Ovary (tissue), 7 donors: ENCODE measurements at regions not wholly inside any gene's neighbourhood (a gene's known extent, or its start where the extent isn't known, plus 50 kb on each side); places are given as distances from the start of the nearest gene placed in this dataset.

Experiments
- DNase-seq, 5 donors: peaks; one replicate each; pipeline ENCODE4 v3.0.0-alpha.2; 2019 to 2020
- H3K27ac ChIP-seq, 2 donors: fragments of 200-600 bp; one replicate each; pipeline versions ENCODE4 v1.5.1 to v1.8.0; 2019 to 2022
- H3K27me3 ChIP-seq: fragments of 200-600 bp; one replicate; pipeline ENCODE4 v1.8.0; 2022
- H3K36me3 ChIP-seq: fragments of 200-600 bp; sonication (generic); one replicate; pipeline ENCODE4 v1.5.1; 2019
- H3K4me1 ChIP-seq: one replicate; pipeline ENCODE4 v1.8.1; 2013; ENCODE audit warnings: mild to moderate bottlenecking, moderate library complexity; ENCODE audit not compliant: insufficient read depth
- H3K4me3 ChIP-seq: fragments of 200-600 bp; sonication (generic); one replicate; pipeline ENCODE4 v1.5.1; 2017
- H3K9me3 ChIP-seq, 2 donors: fragments of 200-600 bp in 1 of 2; sonication (generic) in 1 of 2; one replicate each; pipeline versions ENCODE4 v1.5.1 to v1.8.1; 2013 to 2019; ENCODE audit warnings: mild to moderate bottlenecking in 1 of 2, moderate library complexity in 1 of 2
- CTCF ChIP-seq, 3 donors: fragments of 450-650 bp in 2 of 3; fragments of 200-600 bp in 1 of 3; IDR thresholded peaks; one replicate each; pipeline versions ENCODE4 v1.5.1 to v1.8.0; 2016 to 2022; ENCODE audit warnings: antibody characterized with exemption in 3 of 3, mild to moderate bottlenecking in 1 of 3
- EP300 ChIP-seq: sonication (generic); formaldehyde crosslinking; IDR thresholded peaks from one replicate; pipeline ENCODE4 v1.6.1; 2017; ENCODE audit warnings: antibody characterized with exemption
- POLR2A ChIP-seq: fragments of 450-650 bp; IDR thresholded peaks from one replicate; pipeline ENCODE4 v1.6.1; 2017; ENCODE audit warnings: antibody characterized with exemption, mild to moderate bottlenecking, moderate library complexity
- WGBS, 3 donors: extraction: QIAGEN DNeasy Blood & Tissue Kit in 1 of 3; methylation state at CpG; one replicate each; pipeline versions ENCODE4 v1.1.5 to v1.1.7; 2013 to 2017; 5-methylcytosine and 5-hydroxymethylcytosine counted together
- intact Hi-C, 4 donors: fragments of 100-400 bp; cut with DNase I; formaldehyde crosslinking; loops; one replicate each; pipeline versions ENCODE4 v1.11.0 to v1.15.1; 2022 to 2023
- donor health status: DM: no; HTN: no; CAD: no; lungs with moderate emphysema.
- donor health status: DM: no; HTN: no; CAD: no.
- donor health status: Bipolar disorder and iron deficiency.
- donor health status: DM: no; HTN: no; CAD: no.
- donor health status: DM: yes; HTN: yes; CAD: no.

GRCh38 chr2:212871597-212871996 lies 279.8 kb downstream of the IKZF2 start:
- H3K9me3 ChIP-seq = no peaks in the 10 kb centered on the region
- DNase-seq = no peak
- H3K36me3 ChIP-seq = no peaks in the 10 kb centered on the region
- no peak overlapping the region for H3K4me3 ChIP-seq
- TF ChIP-seq EP300 (no peak), POLR2A (no peak), CTCF (IDR thresholded peaks at IDR 0.05) (no peak)
- no peaks in the 10 kb centered on the region for H3K27me3 ChIP-seq
- no peak overlapping the region for H3K27ac ChIP-seq
- H3K4me1 ChIP-seq = no peaks in the 10 kb centered on the region
- intact Hi-C loops = no loop called here

- intact Hi-C loops = no loop called here
- Histone ChIP-seq H3K27me3 (no peaks in the 10 kb centered on the region), H3K4me3 (no peak overlapping the region), H3K36me3 (no peaks in the 10 kb centered on the region), H3K4me1 (no peaks in the 10 kb centered on the region), H3K9me3 (no peaks in the 10 kb centered on the region), H3K27ac (no peak overlapping the region)
- WGBS, 3 donors = 88% methylated on average over 2 of the region's 2 CpGs
- TF ChIP-seq CTCF (IDR thresholded peaks at IDR 0.05) (no peak), EP300 (no peak), POLR2A (no peak)
- no peak for DNase-seq
These were observed 287.2 kb downstream of the IKZF2 start for GRCh38 chr2:212864186-212864585.

GRCh38 chr2:212863185-212863588 lies 288.2 kb downstream of the IKZF2 start:
- intact Hi-C loops = no loop called here
- Histone ChIP-seq H3K27me3 (no peaks in the 10 kb centered on the region), H3K4me1 (no peaks in the 10 kb centered on the region), H3K36me3 (no peaks in the 10 kb centered on the region), H3K9me3 (no peaks in the 10 kb centered on the region), H3K27ac (no peak overlapping the region), H3K4me3 (no peak overlapping the region)
- 44 to 55% (median 53%) methylated on average over 5 of the region's 5 CpGs for WGBS, 3 donors
- TF ChIP-seq EP300 (no peak), POLR2A (no peak), CTCF (IDR thresholded peaks at IDR 0.05) (no peak)
- DNase-seq = no peak

GRCh38 chr2:212858496-212858895 lies 292.9 kb downstream of the IKZF2 start:
- no peak for TF ChIP-seq POLR2A
- TF ChIP-seq CTCF (IDR thresholded peaks at IDR 0.05) = no peak
- TF ChIP-seq EP300 = no peak
- H3K9me3 ChIP-seq = no peaks in the 10 kb centered on the region
- no peak for DNase-seq
- 39 to 53% (median 53%) methylated on average over 1 of the region's 1 CpG for WGBS, 3 donors
- H3K4me1 ChIP-seq = no peaks in the 10 kb centered on the region
- H3K4me3 ChIP-seq = no peak overlapping the region
- intact Hi-C loops = no loop called here
- no peaks in the 10 kb centered on the region for H3K36me3 ChIP-seq
- H3K27ac ChIP-seq = no peak overlapping the region
- no peaks in the 10 kb centered on the region for H3K27me3 ChIP-seq

- Histone ChIP-seq H3K4me3 (no peak overlapping the region), H3K36me3 (no peaks in the 10 kb centered on the region), H3K9me3 (no peaks in the 10 kb centered on the region), H3K27me3 (no peaks in the 10 kb centered on the region), H3K27ac (no peak overlapping the region), H3K4me1 (no peaks in the 10 kb centered on the region)
- no peak for DNase-seq
- intact Hi-C loops = no loop called here
- TF ChIP-seq CTCF (IDR thresholded peaks at IDR 0.05) (no peak), EP300 (no peak), POLR2A (no peak)
- 26 to 29% (median 26%) methylated on average over 4 of the region's 4 CpGs for WGBS, 3 donors
These were observed 296.6 kb downstream of the IKZF2 start for GRCh38 chr2:212854771-212855170.
